IMR-90 (cell line): ENCODE measurements at regions not wholly inside any gene's neighbourhood (a gene's known extent, or its start where the extent isn't known, plus 50 kb on each side); places are given as distances from the start of the nearest gene placed in this dataset.

ENCODE experiments used
- ATAC-seq: fragments of 200-7000 bp; cut with Tn5 transposase; 2 replicates; pipeline ENCODE4 v1.9.1; 2020; ENCODE audit warnings: low read depth, mild to moderate bottlenecking, moderate library complexity
- BruUV-seq: library from RNA; stranded (reverse); fragments of 400-500 nt; replicated peaks from 2 replicates; lab custom pipeline; 2021; lab: Mats Ljungman, UMichigan
- CTCF ChIA-PET: fragments of 300-600 bp; formaldehyde crosslinking; extraction: SDS; loops from one replicate; lab custom pipeline; 2021; ENCODE audit warnings: antibody characterized with exemption; lab: Yijun Ruan, JAX
- POLR2A ChIA-PET: fragments of 300-600 bp; sonication (Branson Sonifier 250); formaldehyde crosslinking; loops from one replicate; lab custom pipeline; 2022; ENCODE audit warnings: antibody characterized with exemption; ENCODE audit not compliant: unreplicated experiment; lab: Charles Lee
- DNase-seq: peaks from one replicate; pipeline ENCODE4 v3.0.0; 2013
- H2AFZ ChIP-seq: replicated peaks from 2 replicates; pipeline ENCODE3; 2013; ENCODE audit warnings: low read length, mild to moderate bottlenecking; ENCODE audit not compliant: poor library complexity
- H2AK5ac ChIP-seq: 2 replicates; pipeline ENCODE4 v1.6.1; 2013; ENCODE audit warnings: low read depth, low read length, inconsistent platforms
- H2AK9ac ChIP-seq: replicated peaks from 2 replicates; pipeline ENCODE3; 2013; ENCODE audit warnings: mild to moderate bottlenecking, low read depth, low read length, moderate library complexity; ENCODE audit not compliant: poor library complexity
- H2BK120ac ChIP-seq: 2 replicates; pipeline ENCODE4 v1.6.1; 2013; ENCODE audit warnings: low read depth, low read length, inconsistent platforms
- H2BK15ac ChIP-seq: 3 replicates; pipeline ENCODE4 v1.6.1; 2013; ENCODE audit warnings: low read depth, low read length, inconsistent platforms
- H2BK20ac ChIP-seq: 2 replicates; pipeline ENCODE4 v1.6.1; 2013; ENCODE audit warnings: low read depth, mild to moderate bottlenecking, inconsistent platforms, low read length, moderate library complexity
- H2BK5ac ChIP-seq: 2 replicates; pipeline ENCODE4 v1.6.1; 2013; ENCODE audit warnings: mild to moderate bottlenecking, low read depth, low read length, inconsistent platforms; ENCODE audit not compliant: poor library complexity, severe bottlenecking
- H3K14ac ChIP-seq: replicated peaks from 2 replicates; pipeline ENCODE4 v1.6.1; 2013; ENCODE audit warnings: low read depth, low read length, inconsistent platforms
- H3K18ac ChIP-seq: 2 replicates; pipeline ENCODE4 v1.6.1; 2013; ENCODE audit warnings: low read depth, low read length, control low read depth
- H3K23ac ChIP-seq: 2 replicates; pipeline ENCODE4 v1.6.1; 2013; ENCODE audit warnings: low read depth, low read length, inconsistent platforms
- H3K27ac ChIP-seq: 2 replicates; pipeline ENCODE4 v1.5.1; 2013; ENCODE audit warnings: mild to moderate bottlenecking, control low read depth, low read length; ENCODE audit not compliant: insufficient read depth
- H3K27me3 ChIP-seq: 2 replicates; pipeline ENCODE4 v1.6.1; 2013; ENCODE audit warnings: low read length; ENCODE audit not compliant: control insufficient read depth, insufficient read depth
- H3K36me3 ChIP-seq: 2 replicates; pipeline ENCODE4 v1.6.1; 2013; ENCODE audit warnings: low read length, mixed read lengths; ENCODE audit not compliant: control insufficient read depth, insufficient read depth
- H3K4ac ChIP-seq: 2 replicates; pipeline ENCODE4 v1.6.1; 2013; ENCODE audit warnings: low read depth, low read length, inconsistent platforms
- H3K4me1 ChIP-seq: 2 replicates; pipeline ENCODE4 v1.6.1; 2013; ENCODE audit warnings: low read length, mixed read lengths; ENCODE audit not compliant: control insufficient read depth, insufficient read depth
- H3K4me2 ChIP-seq: 2 replicates; pipeline ENCODE4 v1.6.1; 2013; ENCODE audit warnings: low read depth, mild to moderate bottlenecking, control low read depth, low read length, moderate library complexity
- H3K4me3 ChIP-seq: 2 replicates; pipeline ENCODE4 v1.5.1; 2013; ENCODE audit warnings: low read depth, mild to moderate bottlenecking, control low read depth, low read length, moderate library complexity; ENCODE audit not compliant: insufficient read depth
- H3K56ac ChIP-seq: 2 replicates; pipeline ENCODE4 v1.6.1; 2013; ENCODE audit warnings: low read length, inconsistent platforms; ENCODE audit not compliant: insufficient read depth; ENCODE audit errors: extremely low read depth
- H3K79me1 ChIP-seq, 2 experiments: 2 replicates each; pipeline ENCODE4 v1.6.1; 2013; ENCODE audit warnings: low read length in 2 of 2, inconsistent platforms in 1 of 2, low read depth in 1 of 2
- H3K9ac ChIP-seq: 2 replicates; pipeline ENCODE4 v1.6.1; 2013; ENCODE audit warnings: low read depth, low read length, control low read depth
- H3K9me1 ChIP-seq: 2 replicates; pipeline ENCODE4 v1.6.1; 2013; ENCODE audit warnings: low read length, inconsistent platforms; ENCODE audit not compliant: insufficient read depth
- H3K9me3 ChIP-seq: 2 replicates; pipeline ENCODE4 v1.6.1; 2013; ENCODE audit warnings: low read length; ENCODE audit not compliant: control insufficient read depth, insufficient read depth
- H4K20me1 ChIP-seq: 2 replicates; pipeline ENCODE4 v1.6.1; 2013; ENCODE audit warnings: low read length, inconsistent platforms; ENCODE audit not compliant: insufficient read depth
- H4K5ac ChIP-seq: 2 replicates; pipeline ENCODE4 v1.6.1; 2013; ENCODE audit warnings: mild to moderate bottlenecking, low read depth, low read length, control low read depth
- H4K8ac ChIP-seq, 2 experiments: 2 replicates each; pipeline ENCODE4 v1.6.1; 2013; ENCODE audit warnings: low read depth in 2 of 2, low read length in 2 of 2, control low read depth in 1 of 2, inconsistent platforms in 1 of 2
- H4K91ac ChIP-seq: 2 replicates; pipeline ENCODE4 v1.6.1; 2013; ENCODE audit warnings: low read depth, low read length, inconsistent platforms; ENCODE audit not compliant: insufficient read depth
- BHLHE40 ChIP-seq: fragments of 150-350 bp; IDR thresholded peaks from 2 replicates; pipeline ENCODE4 v1.6.1; 2016; ENCODE audit warnings: mild to moderate bottlenecking, low read depth, low read length
- CEBPB ChIP-seq: IDR thresholded peaks from 2 replicates; pipeline ENCODE4 v1.6.1; 2012; ENCODE audit warnings: low read depth, low read length, improper control_type of control experiment
- CHD1 ChIP-seq: IDR thresholded peaks from 2 replicates; pipeline ENCODE4 v1.6.1; 2012; ENCODE audit warnings: low read depth, low read length, improper control_type of control experiment
- ELK1 ChIP-seq: fragments of 150-350 bp; IDR thresholded peaks from 2 replicates; pipeline ENCODE4 v1.6.1; 2016; ENCODE audit warnings: low read depth, mild to moderate bottlenecking, low read length, moderate library complexity, borderline replicate concordance
- FOS ChIP-seq: fragments of 150-350 bp; IDR thresholded peaks from 2 replicates; pipeline ENCODE4 v1.6.1; 2016; ENCODE audit warnings: low read depth, low read length
- MAFK ChIP-seq: IDR thresholded peaks from 2 replicates; pipeline ENCODE4 v1.6.1; 2012; ENCODE audit warnings: low read depth, low read length, improper control_type of control experiment
- MAZ ChIP-seq: IDR thresholded peaks from 2 replicates; pipeline ENCODE4 v1.6.1; 2012; ENCODE audit warnings: low read depth, mild to moderate bottlenecking, low read length, improper control_type of control experiment, moderate library complexity, borderline replicate concordance
- MXI1 ChIP-seq: IDR thresholded peaks from 2 replicates; pipeline ENCODE4 v1.6.1; 2012; ENCODE audit warnings: low read depth, mild to moderate bottlenecking, low read length, moderate library complexity, borderline replicate concordance
- NFE2L2 ChIP-seq: fragments of 150-350 bp; IDR thresholded peaks from 2 replicates; pipeline ENCODE4 v1.6.1; 2016; ENCODE audit warnings: low read depth, mild to moderate bottlenecking, low read length
- POLR2A ChIP-seq: IDR thresholded peaks from 2 replicates; pipeline ENCODE4 v1.6.1; 2012; ENCODE audit warnings: mild to moderate bottlenecking, low read depth, low read length
- RAD21 ChIP-seq: IDR thresholded peaks from 2 replicates; pipeline ENCODE4 v1.6.1; 2012; ENCODE audit warnings: low read length, improper control_type of control experiment
- RCOR1 ChIP-seq: IDR thresholded peaks from 2 replicates; pipeline ENCODE4 v1.6.1; 2012; ENCODE audit warnings: mild to moderate bottlenecking, low read length, improper control_type of control experiment; ENCODE audit not compliant: insufficient replicate concordance
- RFX5 ChIP-seq: IDR thresholded peaks from 2 replicates; pipeline ENCODE4 v1.8.0; 2012; ENCODE audit warnings: low read depth, mild to moderate bottlenecking, low read length, moderate library complexity
- SMC3 ChIP-seq: fragments of 150-350 bp; IDR thresholded peaks from 2 replicates; pipeline ENCODE4 v1.6.1; 2016; ENCODE audit warnings: low read depth, mild to moderate bottlenecking, antibody characterized with exemption, low read length, moderate library complexity
- WGBS, 2 experiments: methylation state at CpG; one replicate each; pipeline versions ENCODE4 v1.1.5 to v1.1.7; 2013; ENCODE audit warnings: missing lambda C conversion rate in 2 of 2; ENCODE audit not compliant: insufficient read length in 1 of 2; ENCODE audit errors: extremely low coverage in 2 of 2; 5-methylcytosine and 5-hydroxymethylcytosine counted together
- dilution Hi-C: fragments of 300-500 bp; cut with HindIII; formaldehyde crosslinking; loops from one replicate; pipeline ENCODE4 v1.14.3; 2018; ENCODE audit warnings: low sequenced_read_pairs; ENCODE audit not compliant: unreplicated experiment
- in situ Hi-C: fragments of 300-500 bp; cut with MboI; formaldehyde crosslinking; loops from 3 replicates; pipeline ENCODE4 v1.14.3; 2019; ENCODE audit warnings: low sequenced_read_pairs, inconsistent platforms, mixed read lengths
- intact Hi-C: fragments of 100-400 bp; cut with micrococcal nuclease; formaldehyde crosslinking; loops from 2 replicates; pipeline ENCODE4 v1.10.0; 2022
- TF ChIP-seq, protein P1 (sequence below): fragments of 150-350 bp; IDR thresholded peaks from 2 replicates; pipeline ENCODE4 v1.6.1; 2017; ENCODE audit warnings: mild to moderate bottlenecking, antibody characterized with exemption, low read length, low read depth
- TF ChIP-seq, protein P2 (sequence below): conservative IDR thresholded peaks from 2 replicates; pipeline ENCODE4 v1.5.1; 2012; ENCODE audit warnings: mild to moderate bottlenecking, low read depth, low read length, improper control_type of control experiment

- DNase-seq = no peak
- intact Hi-C loops = no loop called here
- H2AK9ac ChIP-seq = no peak overlapping the region
- H2BK5ac ChIP-seq = no peak overlapping the region
- no peak for TF ChIP-seq BHLHE40
- no peak for TF ChIP-seq FOS
- TF ChIP-seq, protein P1, sequence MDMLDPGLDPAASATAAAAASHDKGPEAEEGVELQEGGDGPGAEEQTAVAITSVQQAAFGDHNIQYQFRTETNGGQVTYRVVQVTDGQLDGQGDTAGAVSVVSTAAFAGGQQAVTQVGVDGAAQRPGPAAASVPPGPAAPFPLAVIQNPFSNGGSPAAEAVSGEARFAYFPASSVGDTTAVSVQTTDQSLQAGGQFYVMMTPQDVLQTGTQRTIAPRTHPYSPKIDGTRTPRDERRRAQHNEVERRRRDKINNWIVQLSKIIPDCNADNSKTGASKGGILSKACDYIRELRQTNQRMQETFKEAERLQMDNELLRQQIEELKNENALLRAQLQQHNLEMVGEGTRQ = no peak
- TF ChIP-seq MXI1 = no peak
- TF ChIP-seq MAFK = no peak
- TF ChIP-seq CHD1 = no peak
- TF ChIP-seq POLR2A = no peak
- TF ChIP-seq ELK1 = no peak
- TF ChIP-seq, protein P2, sequence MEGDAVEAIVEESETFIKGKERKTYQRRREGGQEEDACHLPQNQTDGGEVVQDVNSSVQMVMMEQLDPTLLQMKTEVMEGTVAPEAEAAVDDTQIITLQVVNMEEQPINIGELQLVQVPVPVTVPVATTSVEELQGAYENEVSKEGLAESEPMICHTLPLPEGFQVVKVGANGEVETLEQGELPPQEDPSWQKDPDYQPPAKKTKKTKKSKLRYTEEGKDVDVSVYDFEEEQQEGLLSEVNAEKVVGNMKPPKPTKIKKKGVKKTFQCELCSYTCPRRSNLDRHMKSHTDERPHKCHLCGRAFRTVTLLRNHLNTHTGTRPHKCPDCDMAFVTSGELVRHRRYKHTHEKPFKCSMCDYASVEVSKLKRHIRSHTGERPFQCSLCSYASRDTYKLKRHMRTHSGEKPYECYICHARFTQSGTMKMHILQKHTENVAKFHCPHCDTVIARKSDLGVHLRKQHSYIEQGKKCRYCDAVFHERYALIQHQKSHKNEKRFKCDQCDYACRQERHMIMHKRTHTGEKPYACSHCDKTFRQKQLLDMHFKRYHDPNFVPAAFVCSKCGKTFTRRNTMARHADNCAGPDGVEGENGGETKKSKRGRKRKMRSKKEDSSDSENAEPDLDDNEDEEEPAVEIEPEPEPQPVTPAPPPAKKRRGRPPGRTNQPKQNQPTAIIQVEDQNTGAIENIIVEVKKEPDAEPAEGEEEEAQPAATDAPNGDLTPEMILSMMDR = no peak
- no peak for TF ChIP-seq NFE2L2
- TF ChIP-seq SMC3 = no peak
- no peak for TF ChIP-seq RAD21
- no peak for TF ChIP-seq RCOR1
- no peak for TF ChIP-seq RFX5
- TF ChIP-seq CEBPB = no peak
- TF ChIP-seq MAZ = no peak
- H3K23ac ChIP-seq = no peak overlapping the region
- H4K5ac ChIP-seq = no peak overlapping the region
- peaks cover 38% of the 10 kb centered on the region for H3K27me3 ChIP-seq
- H3K18ac ChIP-seq = no peak overlapping the region
- no peak overlapping the region for H3K4me2 ChIP-seq
- no peak overlapping the region for H3K27ac ChIP-seq
- no TSS peak for BruUV-seq
- H3K9me1 ChIP-seq = no peaks in the 10 kb centered on the region
- 40% methylated on average over 1 of the region's 6 CpGs; no CpG with 5 or more reads in 1 of the 2 experiments for WGBS, 2 experiments
- dilution Hi-C loops = no loop called here
- in situ Hi-C loops = no loop called here
- no peaks in the 10 kb centered on the region for H3K79me1 ChIP-seq
- no peak overlapping the region for H3K56ac ChIP-seq
- ChIA-PET POLR2A (interaction anchor here (0.6 kb wide), 1 partner anchor 14 kb away, joined by 3 read pairs; no protein-coding TSS in a partner anchor), CTCF (no interaction called here)
- no peak overlapping the region for H2BK120ac ChIP-seq
- no peak overlapping the region for H3K9ac ChIP-seq
- peaks cover 4% of the 10 kb centered on the region for H3K9me3 ChIP-seq
- H2AK5ac ChIP-seq = no peak overlapping the region
- no peak overlapping the region for H3K4ac ChIP-seq
- H3K4me1 ChIP-seq = no peaks in the 10 kb centered on the region
- ATAC-seq = no peak
- H4K8ac ChIP-seq = no peak overlapping the region
- H3K4me3 ChIP-seq = no peak overlapping the region
- H2AFZ ChIP-seq = no peak overlapping the region
- no peak overlapping the region for H4K91ac ChIP-seq
- H3K14ac ChIP-seq = no peak overlapping the region
- no peaks in the 10 kb centered on the region for H4K20me1 ChIP-seq
- H2BK20ac ChIP-seq = no peak overlapping the region
- H2BK15ac ChIP-seq = no peak overlapping the region
- no peaks in the 10 kb centered on the region for H3K36me3 ChIP-seq
These were observed 84.5 kb upstream of the KCNE2 start for GRCh38 chr21:34279285-34279684.
